Left lobe of liver (tissue), 2 donors: ENCODE measurements at regions not wholly inside any gene's neighbourhood (a gene's known extent, or its start where the extent isn't known, plus 50 kb on each side); places are given as distances from the start of the nearest gene placed in this dataset.
"Not testable (repeated sequence)": the region's sequence is repeated elsewhere in the genome, so short reads cannot be mapped to it uniquely, and the experiment has no call there.

ENCODE experiments used
- ATAC-seq: fragments of 200-7000 bp; cut with Tn5 transposase; one replicate; pipeline ENCODE4 v1.9.1; 2020; ENCODE audit warnings: mild to moderate bottlenecking, moderate library complexity
- DNase-seq: peaks from one replicate; pipeline ENCODE4 v3.0.0-alpha.2; 2020; ENCODE audit warnings: low spot score
- donor health status: DM: no; HTN: no; CAD: no; lungs with moderate emphysema.
- donor health status: DM: no; HTN: yes; CAD: no.

DNA sequence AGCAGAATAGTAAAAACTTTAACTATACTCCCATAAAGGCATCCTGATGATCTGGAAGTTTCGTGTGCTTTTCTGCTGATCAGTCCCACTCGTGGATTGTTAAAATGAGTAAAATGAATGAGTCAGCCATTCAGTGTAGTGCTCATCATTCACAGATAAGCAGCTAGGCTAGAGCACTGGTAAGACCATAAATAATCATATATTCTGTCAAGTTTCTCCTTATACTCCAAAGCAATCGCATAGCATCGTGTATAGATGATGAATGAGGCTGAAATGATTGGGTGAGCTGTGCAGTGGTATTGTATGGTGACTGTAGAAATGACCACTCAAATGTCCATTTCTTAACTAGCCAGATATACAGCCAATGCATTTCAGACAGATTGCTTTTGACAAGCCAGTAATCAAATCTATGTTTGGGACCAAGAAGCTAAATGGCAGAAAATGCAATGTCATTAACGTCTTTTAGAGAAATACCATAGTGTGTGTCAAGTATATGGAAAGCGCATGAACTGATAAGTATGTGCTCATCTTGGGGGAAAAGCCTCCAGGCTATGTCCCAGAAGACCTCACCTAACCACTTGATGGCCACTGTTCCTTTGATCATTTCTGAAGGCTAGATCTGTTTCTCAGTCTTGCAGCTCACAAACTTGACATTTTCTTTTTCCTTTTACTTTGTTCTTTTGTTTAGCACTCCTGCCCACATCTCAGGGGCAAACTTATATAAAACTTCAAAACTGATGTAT is 227.2 kb upstream of the FAM3C start:
- ATAC-seq (no peak), DNase-seq (no peak)

- ATAC-seq (no peak), DNase-seq (no peak)
Observed at GRCh38 chr7:121621937-121622336, 225.8 kb upstream of the FAM3C start.

- ATAC-seq = no peak
- DNase-seq = no peak
Observed at GRCh38 chr7:121620953-121621606, 225.0 kb upstream of the FAM3C start.

DNA sequence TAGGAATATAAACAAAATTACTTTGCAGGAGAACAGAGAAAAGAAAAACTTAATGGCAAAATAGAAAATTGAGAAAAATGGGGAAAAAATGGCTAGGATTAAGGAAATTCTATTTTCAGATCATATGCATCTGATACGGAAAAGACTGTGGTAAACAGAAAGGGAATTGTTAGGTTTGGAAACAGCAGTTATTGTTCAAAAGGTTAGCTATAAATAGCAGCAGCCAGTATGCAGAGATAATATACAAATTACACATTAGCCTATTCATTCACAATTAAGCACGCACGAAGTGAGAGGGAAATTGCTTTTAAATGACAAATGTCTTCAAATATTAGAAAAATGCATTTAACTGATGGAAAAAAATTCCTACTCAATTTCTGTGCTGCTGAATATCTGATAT is 224.1 kb upstream of the FAM3C start:
- DNase-seq = no peak
- ATAC-seq = no peak

- DNase-seq = no peak
Observed at GRCh38 chr7:121618182-121618581, 222.1 kb upstream of the FAM3C start.

GRCh38 chr7:121610243-121610642 is 214.1 kb upstream of the FAM3C start:
- ATAC-seq = no peak
- DNase-seq = no peak

More at GRCh38 chr7:121618182-121618581, 222.1 kb upstream of the FAM3C start:
- no peak for ATAC-seq

- DNase-seq = no peak
- no peak for ATAC-seq
Observed at GRCh38 chr7:121609208-121609607, 213.1 kb upstream of the FAM3C start.

- no peak for DNase-seq
- no peak for ATAC-seq
Observed at GRCh38 chr7:121608785-121609184, 212.7 kb upstream of the FAM3C start.

DNA sequence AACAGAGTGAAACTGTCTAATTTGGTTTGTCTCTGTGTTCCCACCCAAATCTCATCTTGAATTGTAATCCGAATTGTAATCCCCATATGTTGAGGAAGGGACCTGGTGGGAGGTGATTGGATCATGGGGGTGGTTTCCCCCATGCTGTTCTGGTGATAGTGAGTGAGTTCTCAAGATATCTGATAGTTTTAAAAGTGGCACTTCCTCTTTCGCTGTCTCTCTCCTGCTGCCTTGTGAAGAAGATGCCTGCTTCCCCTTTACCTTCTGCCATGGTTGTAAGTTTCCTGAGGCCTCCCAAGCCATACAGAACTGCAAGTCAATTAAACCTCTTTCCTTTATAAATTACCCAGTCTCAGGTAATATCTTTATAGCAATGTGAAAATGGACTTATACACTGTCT is 212.1 kb upstream of the FAM3C start:
- not testable (repeated sequence) for ATAC-seq, DNase-seq

DNA sequence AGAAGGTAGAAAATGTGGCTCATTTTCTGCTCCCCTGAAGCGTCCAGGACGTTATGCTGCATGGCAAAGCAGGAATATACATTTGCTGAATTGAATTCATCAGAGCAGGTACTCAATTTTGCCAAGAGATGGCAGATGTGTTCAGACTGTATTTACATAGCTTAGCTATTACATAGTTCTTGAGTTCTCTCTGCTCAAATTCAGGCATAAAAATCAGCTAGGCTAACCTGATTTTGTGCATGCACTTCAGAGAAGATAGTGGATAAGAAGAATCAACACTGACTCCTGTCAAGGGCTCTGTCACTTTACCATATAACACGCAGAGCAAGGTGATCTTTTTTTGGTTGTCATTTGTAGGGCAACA is 209.2 kb upstream of the FAM3C start:
- DNase-seq (no peak), ATAC-seq (no peak)

DNA sequence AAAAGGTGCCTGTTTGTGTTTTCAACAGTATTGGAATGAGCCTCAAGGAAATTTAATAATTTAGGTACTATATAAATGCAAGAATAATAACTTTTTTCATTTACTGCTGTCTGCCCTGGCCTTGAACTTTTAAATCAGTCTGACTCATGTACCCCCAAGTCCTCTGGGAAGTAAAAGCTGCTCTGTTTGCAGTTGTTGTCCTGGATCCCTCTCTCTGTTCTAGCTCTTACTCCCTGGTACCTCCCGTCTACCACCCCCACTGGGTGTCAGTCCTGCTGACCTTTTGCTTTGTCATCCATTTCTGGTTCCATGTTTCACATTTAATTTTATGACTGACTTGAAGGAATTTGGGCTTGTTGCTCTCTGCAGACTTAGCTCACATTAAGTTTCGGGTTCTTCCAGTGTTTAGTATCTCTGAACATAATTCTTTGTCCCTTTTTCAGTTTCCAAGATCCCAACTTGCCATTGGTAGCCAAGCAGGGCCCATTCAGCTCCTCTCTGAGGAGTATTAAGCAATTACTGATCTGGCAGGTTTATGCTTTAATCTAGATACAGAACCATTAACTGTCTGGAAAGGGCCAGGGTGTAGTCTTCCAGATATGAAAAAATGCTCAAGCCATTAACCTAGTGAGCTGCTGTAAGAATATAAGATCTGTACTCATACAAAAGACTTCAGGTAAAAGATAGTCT is 208.7 kb upstream of the FAM3C start:
- DNase-seq = no peak
- ATAC-seq = no peak

DNA sequence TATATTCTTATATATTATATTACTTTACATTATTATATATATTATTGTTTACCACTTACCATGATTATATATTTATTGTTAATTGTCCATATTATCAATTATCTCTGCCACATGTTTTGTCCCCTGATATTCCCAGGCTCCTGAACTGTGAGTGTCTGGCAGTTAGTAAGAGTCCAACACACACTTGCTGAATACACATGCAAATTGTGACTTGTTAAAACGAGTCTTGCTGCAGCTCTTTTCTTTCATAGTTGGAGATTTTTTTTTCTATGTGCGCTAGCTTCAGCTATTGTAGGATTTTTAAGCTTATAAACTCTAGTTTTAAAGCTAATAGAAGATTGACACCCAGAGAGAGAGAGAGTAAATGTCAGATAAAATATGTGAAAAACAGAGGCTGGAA is 207.8 kb upstream of the FAM3C start:
- ATAC-seq (no peak), DNase-seq (no peak)

GRCh38 chr7:121599887-121600286 is 203.8 kb upstream of the FAM3C start:
- ATAC-seq (no peak), DNase-seq (no peak)

GRCh38 chr7:121595758-121596696 is 199.9 kb upstream of the FAM3C start:
- DNase-seq (no peak), ATAC-seq (no peak)

- no peak for DNase-seq
- no peak for ATAC-seq
Observed at GRCh38 chr7:121591926-121592325, 195.8 kb upstream of the FAM3C start.

GRCh38 chr7:121587435-121587834 is 191.3 kb upstream of the FAM3C start:
- ATAC-seq = no peak
- DNase-seq = no peak

DNA sequence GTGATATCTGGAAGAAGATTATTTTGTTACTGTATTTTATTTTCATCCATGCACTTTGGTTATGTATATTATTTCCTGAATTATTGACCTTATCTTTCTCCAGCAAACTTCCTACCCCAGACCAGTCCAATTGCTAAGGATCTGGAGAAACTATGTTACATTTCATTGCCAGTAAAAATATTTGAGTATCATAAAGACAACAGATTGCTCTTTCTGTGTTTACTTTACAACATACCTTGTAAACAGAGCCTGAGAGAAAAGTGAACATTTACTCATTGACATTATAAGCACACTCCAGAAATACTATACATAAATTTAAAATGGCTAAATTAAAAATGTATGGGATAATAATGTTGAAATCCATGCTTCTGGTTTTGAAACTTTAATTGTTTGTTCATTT is 186.2 kb upstream of the FAM3C start:
- DNase-seq (no peak), ATAC-seq (no peak)

DNA sequence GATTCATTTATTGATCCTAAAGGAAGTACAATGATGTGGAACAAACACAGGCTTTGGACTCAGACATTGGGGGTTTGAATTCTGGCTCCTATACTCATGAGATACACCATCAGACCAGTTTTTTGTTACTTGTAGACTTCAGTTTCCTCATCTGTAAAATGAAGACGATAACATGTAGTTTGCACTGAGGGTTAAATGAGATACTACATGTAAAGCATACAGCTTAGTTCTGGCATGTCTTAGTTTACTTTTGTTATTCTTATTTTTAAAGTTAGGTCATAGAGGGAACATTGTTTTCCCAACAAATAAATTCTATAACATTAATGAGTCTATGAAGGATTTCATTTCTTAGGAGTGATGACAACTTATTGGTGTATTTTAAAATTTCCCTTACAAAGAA is 183.5 kb upstream of the FAM3C start:
- DNase-seq = no peak
- no peak for ATAC-seq

DNA sequence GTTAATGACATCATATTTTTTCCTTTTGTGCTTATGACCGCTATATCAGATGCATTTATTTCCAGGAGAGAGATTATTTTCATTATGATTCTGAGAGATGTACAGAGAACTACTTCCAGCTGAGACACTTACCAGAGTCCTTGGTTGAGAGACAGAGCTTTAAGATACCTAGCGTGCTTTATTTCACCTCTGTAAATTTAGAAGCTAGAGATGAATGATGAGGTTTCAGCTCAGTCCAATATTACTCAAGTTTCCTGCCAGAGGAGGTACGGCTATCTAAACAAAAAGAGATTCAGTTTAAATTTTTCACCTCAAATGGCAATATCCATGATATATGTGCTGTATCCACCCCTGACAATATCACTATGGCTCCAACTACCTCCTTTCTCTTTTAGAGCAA is 182.6 kb upstream of the FAM3C start:
- no peak for ATAC-seq
- no peak for DNase-seq

DNA sequence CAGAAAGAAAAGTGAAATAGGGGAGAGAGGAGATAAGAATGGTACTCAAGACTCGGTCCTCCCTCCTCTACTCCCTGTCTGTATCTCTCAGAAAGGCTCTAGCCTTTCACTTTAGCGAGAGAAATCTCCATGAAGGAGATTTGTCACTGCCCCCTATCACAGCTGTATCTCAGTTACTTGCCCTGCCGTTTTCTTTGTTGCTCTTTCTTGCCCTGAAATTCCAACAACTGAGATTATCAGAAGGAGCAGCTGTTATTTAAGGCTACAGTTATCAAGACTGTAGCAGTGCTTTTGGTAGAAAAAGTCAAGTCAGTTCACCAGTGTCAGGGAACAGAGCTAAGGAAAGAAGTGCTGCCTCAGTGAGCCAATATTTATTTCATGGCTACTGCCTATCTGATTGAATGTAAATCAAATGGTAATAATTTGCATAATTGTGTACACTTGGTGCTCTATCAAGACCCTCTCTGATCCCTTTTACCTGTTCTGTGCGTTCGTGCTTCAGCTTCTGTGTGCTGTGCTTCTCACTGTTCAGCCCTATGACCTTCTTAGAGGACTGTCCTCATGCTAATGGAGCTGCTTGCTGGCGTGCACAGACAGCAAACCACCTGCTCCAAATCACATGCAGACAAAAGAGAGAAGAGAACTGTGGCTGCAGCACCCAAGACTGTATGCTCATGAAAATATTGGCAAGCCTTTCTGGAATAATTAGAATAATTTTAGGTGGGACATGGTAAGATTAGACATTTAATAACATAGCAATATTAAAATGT is 180.2 kb upstream of the FAM3C start:
- DNase-seq = no peak
- ATAC-seq = no peak
